Stimulated activated CD4-positive, alpha-beta T cell treated with anti-CD3 and anti-CD28 coated beads, Interleukin-4, amount 100 ng/mL, for 48 hours (primary cell): ENCODE measurements at regions not wholly inside any gene's neighbourhood (a gene's known extent, or its start where the extent isn't known, plus 50 kb on each side); places are given as distances from the start of the nearest gene placed in this dataset.
"Not testable (repeated sequence)": the region's sequence is repeated elsewhere in the genome, so short reads cannot be mapped to it uniquely, and the experiment has no call there.

ENCODE experiments used
- DNase-seq, 2 donors: peaks; one replicate each; pipeline ENCODE4 v3.0.0-alpha.2; 2020; ENCODE audit warnings: low read depth in 2 of 2

DNA sequence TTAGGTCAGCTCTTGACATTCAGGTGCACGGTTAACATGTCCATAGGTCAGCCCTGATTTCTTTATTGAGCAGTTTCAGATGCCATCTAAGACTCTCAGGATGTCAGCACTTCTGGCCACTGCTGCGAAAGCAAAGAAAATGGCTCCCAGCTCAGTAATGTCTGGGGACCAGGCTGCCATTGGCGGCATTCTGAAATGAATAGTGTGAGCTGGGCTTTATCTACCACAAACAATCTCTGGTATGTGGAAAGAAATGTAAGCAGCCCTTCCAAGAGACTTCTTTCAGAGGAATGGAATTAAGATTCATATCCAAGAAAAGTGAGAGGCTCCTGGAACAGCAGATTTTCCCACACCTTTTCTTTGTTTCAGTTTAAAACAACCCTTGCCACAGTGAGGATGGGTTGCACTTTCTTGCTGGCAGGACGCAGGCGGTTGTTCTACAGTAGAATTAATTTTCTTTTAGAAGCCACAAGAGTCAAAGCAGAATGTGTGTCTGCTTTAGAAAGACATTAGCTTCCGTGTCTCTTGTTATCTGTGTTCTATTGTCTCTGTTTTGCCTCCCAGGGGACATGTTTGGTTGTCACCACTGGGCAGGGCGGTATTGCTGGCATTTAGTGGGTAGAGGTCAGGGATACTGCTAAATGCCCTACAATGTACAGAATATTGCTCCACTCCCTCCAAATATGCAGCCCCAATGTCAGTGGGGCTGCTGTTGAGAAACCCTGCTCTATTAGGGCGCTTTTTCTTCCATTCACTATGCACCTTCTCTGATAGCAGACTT, 149.9 kb upstream of the ANKH start:
- no peak for DNase-seq

- DNase-seq: no peak
Measured at GRCh38 chr5:15020736-15021135, 149.2 kb upstream of the ANKH start.

GRCh38 chr5:15014809-15015208, 143.2 kb upstream of the ANKH start:
- no peak for DNase-seq

- DNase-seq: no peak
Measured at GRCh38 chr5:15013654-15014463, 142.3 kb upstream of the ANKH start.

DNA sequence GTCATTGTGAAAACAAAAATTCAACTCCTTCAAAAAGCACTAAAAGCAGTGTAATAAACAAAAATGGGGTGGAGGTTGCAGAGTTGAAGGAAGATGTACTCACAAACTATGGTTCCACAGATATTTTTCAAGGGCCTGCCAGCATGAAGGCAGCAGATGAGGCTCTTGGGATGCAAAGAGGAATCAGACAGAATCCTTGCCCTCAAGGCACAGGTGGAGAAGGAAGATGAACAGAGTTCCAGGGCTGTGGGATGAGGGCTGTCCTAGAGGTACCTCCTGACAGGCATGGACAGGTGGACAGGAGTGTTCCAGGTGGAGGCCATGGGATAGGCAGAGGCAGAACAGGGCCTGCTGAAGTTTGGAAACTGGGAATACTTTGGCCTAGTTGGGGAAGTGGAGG, 140.5 kb upstream of the ANKH start:
- DNase-seq: no peak

GRCh38 chr5:15010936-15011335, 139.4 kb upstream of the ANKH start:
- no peak for DNase-seq

- no peak for DNase-seq
Measured at GRCh38 chr5:15009420-15009819, 137.8 kb upstream of the ANKH start.

DNA sequence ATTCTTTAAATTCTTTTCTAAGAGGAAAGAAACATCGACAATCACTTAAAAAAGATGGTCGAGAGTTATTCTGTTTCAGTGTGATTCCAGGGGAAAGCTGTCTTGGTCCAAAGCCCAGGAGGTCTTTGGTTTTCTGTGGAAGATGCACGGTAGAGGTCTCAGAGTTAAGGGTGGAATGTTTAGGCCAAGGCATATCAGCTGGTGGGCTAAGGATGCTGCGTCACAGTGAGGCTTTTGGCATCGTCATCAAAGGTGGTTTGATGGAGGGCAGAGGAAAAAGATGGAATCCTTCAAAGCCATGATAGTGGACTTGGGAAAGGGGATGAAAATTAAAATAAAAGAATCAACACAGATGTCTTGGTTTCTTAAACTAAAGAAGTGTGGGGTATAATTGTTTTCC, 137.3 kb upstream of the ANKH start:
- no peak for DNase-seq

GRCh38 chr5:15008476-15008875, 136.9 kb upstream of the ANKH start:
- no peak for DNase-seq

- DNase-seq: no peak
Measured at GRCh38 chr5:15007646-15008045, 136.1 kb upstream of the ANKH start.

DNA sequence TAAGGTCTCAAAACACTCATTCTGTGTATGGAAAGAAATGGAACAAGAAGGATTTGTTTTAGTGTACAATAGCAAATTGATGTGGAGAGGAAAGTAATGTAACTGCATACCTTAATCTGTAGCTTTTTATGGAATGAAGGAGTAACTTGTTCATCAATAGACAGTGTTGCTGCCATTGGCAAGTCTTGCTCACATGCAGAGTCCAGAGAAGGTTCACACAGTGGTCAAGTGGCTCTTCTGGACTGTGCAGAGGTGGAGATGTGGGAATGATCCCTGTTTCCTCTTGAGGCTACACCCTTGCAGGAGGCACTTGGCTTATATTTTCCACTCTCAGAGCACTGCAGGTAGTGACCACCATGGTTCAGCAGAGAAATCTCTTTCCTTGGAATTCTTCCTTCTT, 132.9 kb upstream of the ANKH start:
- DNase-seq: no peak

- peak; percentile 15 to 21 for DNase-seq
Measured at GRCh38 chr5:15003511-15003920, 131.9 kb upstream of the ANKH start.

- no peak for DNase-seq
Measured at GRCh38 chr5:15002791-15003190, 131.2 kb upstream of the ANKH start.

- DNase-seq: no peak
Measured at GRCh38 chr5:15002173-15002572, 130.6 kb upstream of the ANKH start.

DNA sequence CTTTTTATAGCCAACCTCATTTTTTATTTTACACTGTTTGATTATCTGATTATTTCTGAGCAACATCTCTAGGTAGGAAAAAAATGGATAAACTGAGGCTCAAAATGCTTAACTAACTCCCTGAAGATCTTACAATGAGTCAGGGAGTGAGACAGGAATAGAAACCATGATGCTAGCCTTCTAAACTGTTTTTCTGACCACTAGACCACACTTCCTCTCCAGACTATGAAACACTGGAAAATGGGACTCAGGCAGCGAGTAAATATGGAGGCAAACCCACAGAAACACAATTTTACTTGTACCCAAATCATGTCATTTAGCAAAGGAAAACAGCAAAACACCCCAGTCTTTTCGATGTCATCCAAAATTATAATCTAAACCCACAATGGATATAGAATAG, 129.9 kb upstream of the ANKH start:
- DNase-seq: no peak

- no peak for DNase-seq
Measured at GRCh38 chr5:14998491-14998890, 126.9 kb upstream of the ANKH start.

- DNase-seq: no peak
Measured at GRCh38 chr5:14996997-14997396, 125.4 kb upstream of the ANKH start.

- DNase-seq: no peak
Measured at GRCh38 chr5:14995229-14995628, 123.7 kb upstream of the ANKH start.

DNA sequence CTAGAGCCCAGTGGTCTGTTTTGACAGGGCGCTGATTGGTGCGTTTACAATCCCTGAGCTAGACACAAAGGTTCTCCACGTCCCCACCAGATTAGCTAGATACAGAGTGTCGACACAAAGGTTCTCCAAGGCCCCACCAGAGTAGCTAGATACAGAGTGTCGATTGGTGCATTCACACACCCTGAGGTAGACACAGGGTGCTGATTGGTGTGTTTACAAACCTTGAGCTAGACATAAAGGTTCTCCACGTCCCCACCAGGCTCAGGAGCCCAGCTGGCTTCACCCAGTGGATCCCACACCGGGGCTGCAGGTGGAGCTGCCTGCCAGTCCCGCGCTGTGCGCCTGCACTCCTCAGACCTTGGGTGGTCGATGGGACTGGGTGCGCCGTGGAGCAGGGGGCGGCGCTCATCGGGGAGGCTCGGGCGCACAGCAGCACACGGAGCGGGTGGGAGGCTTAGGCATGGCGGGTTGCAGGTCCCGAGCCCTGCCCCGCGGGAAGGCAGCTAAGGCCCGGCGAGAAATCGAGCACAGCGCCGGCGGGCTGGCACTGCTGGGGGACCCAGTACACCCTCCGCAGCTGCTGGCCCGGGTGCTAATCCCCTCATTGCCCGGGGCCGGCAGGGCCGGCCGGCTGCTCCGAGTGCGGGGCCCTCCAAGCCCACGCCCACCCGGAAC, 122.0 kb upstream of the ANKH start:
- DNase-seq: not testable (repeated sequence)

- DNase-seq: peak; percentile 10 to 21
Measured at GRCh38 chr5:14992751-14993458, 121.3 kb upstream of the ANKH start.

DNA sequence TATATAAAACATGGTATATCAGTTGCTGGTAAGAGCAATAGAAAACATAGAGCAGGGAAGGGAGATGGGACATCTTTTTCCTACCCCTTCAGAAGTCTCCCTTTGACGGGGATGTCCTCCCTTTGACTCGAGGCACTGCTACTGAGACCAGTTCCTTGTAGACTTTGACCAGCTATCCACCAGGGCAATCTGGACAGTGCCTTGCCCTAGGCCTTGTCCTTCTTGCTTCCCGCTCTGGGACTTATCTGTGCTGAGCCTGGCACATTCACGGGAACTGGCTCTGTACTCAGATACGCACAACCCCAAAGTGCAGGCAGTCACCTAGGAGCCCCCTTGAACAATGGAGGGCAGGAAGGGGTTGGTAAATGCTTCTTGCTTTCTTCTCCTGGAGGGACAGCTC, 116.6 kb upstream of the ANKH start:
- DNase-seq: no peak

- no peak for DNase-seq
Measured at GRCh38 chr5:14986413-14986812, 114.8 kb upstream of the ANKH start.
